Activated T-cell treated with anti-CD3 and anti-CD28 coated beads, Interleukin-2, amount 50 U/mL, for 4 hours (primary cell): ENCODE measurements at regions not wholly inside any gene's neighbourhood (a gene's known extent, or its start where the extent isn't known, plus 50 kb on each side); places are given as distances from the start of the nearest gene placed in this dataset.

Source experiments
- ATAC-seq, 2 donors: fragments of 200-7000 bp; cut with Tn5 transposase; one replicate each; pipeline ENCODE4 v1.10.0; 2021
- DNase-seq: peaks from one replicate; pipeline ENCODE4 v3.0.0-alpha.2; 2020
- H3K27me3 Mint-ChIP-seq: one replicate; pipeline ENCODE4 v1.8.0; 2021; ENCODE audit warnings: low read depth, mixed read lengths
- H3K36me3 Mint-ChIP-seq: one replicate; pipeline ENCODE4 v1.8.0; 2022; ENCODE audit warnings: mixed read lengths; ENCODE audit not compliant: insufficient read depth
- H3K4me1 Mint-ChIP-seq: one replicate; pipeline ENCODE4 v1.8.0; 2021; ENCODE audit warnings: low read depth, mixed read lengths
- H3K4me3 Mint-ChIP-seq: one replicate; pipeline ENCODE4 v1.8.0; 2021; ENCODE audit warnings: mild to moderate bottlenecking, moderate library complexity, mixed read lengths
- H3K9me3 Mint-ChIP-seq: one replicate; pipeline ENCODE4 v1.8.0; 2021; ENCODE audit warnings: mixed read lengths

GRCh38 chr1:221886743-221887414 lies 145.0 kb upstream of the DUSP10 start:
- no peaks in the 10 kb centered on the region for H3K9me3 Mint-ChIP-seq
- no peaks in the 10 kb centered on the region for H3K36me3 Mint-ChIP-seq
- H3K4me3 Mint-ChIP-seq = no peak overlapping the region
- DNase-seq (no peak), ATAC-seq (peak in 1 of 2 donors; percentile 37)
- H3K4me1 Mint-ChIP-seq = no peaks in the 10 kb centered on the region
- no peaks in the 10 kb centered on the region for H3K27me3 Mint-ChIP-seq

GRCh38 chr1:221886311-221886710 lies 144.4 kb upstream of the DUSP10 start:
- Mint-ChIP-seq H3K4me3 (no peak overlapping the region), H3K27me3 (no peaks in the 10 kb centered on the region), H3K9me3 (no peaks in the 10 kb centered on the region), H3K4me1 (no peaks in the 10 kb centered on the region), H3K36me3 (no peaks in the 10 kb centered on the region)
- DNase-seq (no peak), ATAC-seq (no peak)

- H3K27me3 Mint-ChIP-seq = no peaks in the 10 kb centered on the region
- H3K4me1 Mint-ChIP-seq = no peaks in the 10 kb centered on the region
- no peaks in the 10 kb centered on the region for H3K36me3 Mint-ChIP-seq
- H3K9me3 Mint-ChIP-seq = no peaks in the 10 kb centered on the region
- no peak overlapping the region for H3K4me3 Mint-ChIP-seq
- no peak for ATAC-seq
- DNase-seq = no peak
Measured at GRCh38 chr1:221884821-221885220, 142.9 kb upstream of the DUSP10 start.

- ATAC-seq (peak in 1 of 2 donors; percentile 14), DNase-seq (no peak)
- Mint-ChIP-seq H3K4me1 (no peaks in the 10 kb centered on the region), H3K4me3 (no peak overlapping the region), H3K9me3 (no peaks in the 10 kb centered on the region), H3K27me3 (peaks cover 3% of the 10 kb centered on the region), H3K36me3 (no peaks in the 10 kb centered on the region)
Measured at GRCh38 chr1:221881805-221882581, 140.1 kb upstream of the DUSP10 start.

- H3K4me1 Mint-ChIP-seq = no peaks in the 10 kb centered on the region
- DNase-seq = no peak
- H3K4me3 Mint-ChIP-seq = no peak overlapping the region
- no peaks in the 10 kb centered on the region for H3K36me3 Mint-ChIP-seq
- H3K9me3 Mint-ChIP-seq = no peaks in the 10 kb centered on the region
- peaks cover 3% of the 10 kb centered on the region for H3K27me3 Mint-ChIP-seq
- ATAC-seq = no peak
Measured at GRCh38 chr1:221880182-221880581, 138.3 kb upstream of the DUSP10 start.

- peak; percentile 90 for ATAC-seq
- H3K4me3 Mint-ChIP-seq = no peak overlapping the region
- H3K36me3 Mint-ChIP-seq = no peaks in the 10 kb centered on the region
- H3K27me3 Mint-ChIP-seq = peaks cover 3% of the 10 kb centered on the region
- no peaks in the 10 kb centered on the region for H3K9me3 Mint-ChIP-seq
- no peak for DNase-seq
- no peaks in the 10 kb centered on the region for H3K4me1 Mint-ChIP-seq
Measured at GRCh38 chr1:221878134-221878533, 136.2 kb upstream of the DUSP10 start.

- no peaks in the 10 kb centered on the region for H3K4me1 Mint-ChIP-seq
- peaks cover 3% of the 10 kb centered on the region for H3K27me3 Mint-ChIP-seq
- no peak overlapping the region for H3K4me3 Mint-ChIP-seq
- no peak for DNase-seq
- H3K9me3 Mint-ChIP-seq = no peaks in the 10 kb centered on the region
- H3K36me3 Mint-ChIP-seq = no peaks in the 10 kb centered on the region
- ATAC-seq = no peak
Measured at GRCh38 chr1:221877311-221877710, 135.4 kb upstream of the DUSP10 start.

- Mint-ChIP-seq H3K36me3 (no peaks in the 10 kb centered on the region), H3K4me3 (no peak overlapping the region), H3K4me1 (no peaks in the 10 kb centered on the region), H3K9me3 (no peaks in the 10 kb centered on the region), H3K27me3 (peaks cover 3% of the 10 kb centered on the region)
- DNase-seq (no peak), ATAC-seq (no peak)
Measured at GRCh38 chr1:221875004-221875330, 133.1 kb upstream of the DUSP10 start.

GRCh38 chr1:221874285-221875003 lies 132.6 kb upstream of the DUSP10 start:
- no peak overlapping the region for H3K4me3 Mint-ChIP-seq
- ATAC-seq = no peak

GRCh38 chr1:221873673-221874072 lies 131.8 kb upstream of the DUSP10 start:
- no peak for DNase-seq
- no peaks in the 10 kb centered on the region for H3K4me1 Mint-ChIP-seq
- no peaks in the 10 kb centered on the region for H3K27me3 Mint-ChIP-seq
- ATAC-seq = no peak
- H3K4me3 Mint-ChIP-seq = no peak overlapping the region
- H3K36me3 Mint-ChIP-seq = no peaks in the 10 kb centered on the region
- no peaks in the 10 kb centered on the region for H3K9me3 Mint-ChIP-seq

More at GRCh38 chr1:221874285-221875003, 132.6 kb upstream of the DUSP10 start:
- DNase-seq = no peak
- Mint-ChIP-seq H3K36me3 (no peaks in the 10 kb centered on the region), H3K27me3 (peaks cover 2% of the 10 kb centered on the region), H3K9me3 (no peaks in the 10 kb centered on the region), H3K4me1 (no peaks in the 10 kb centered on the region)

GRCh38 chr1:221871056-221871455 lies 129.2 kb upstream of the DUSP10 start:
- Mint-ChIP-seq H3K9me3 (no peaks in the 10 kb centered on the region), H3K36me3 (no peaks in the 10 kb centered on the region), H3K4me1 (no peaks in the 10 kb centered on the region), H3K27me3 (no peaks in the 10 kb centered on the region), H3K4me3 (no peak overlapping the region)
- ATAC-seq (no peak), DNase-seq (no peak)

GRCh38 chr1:221869779-221870178 lies 127.9 kb upstream of the DUSP10 start:
- no peaks in the 10 kb centered on the region for H3K36me3 Mint-ChIP-seq
- no peaks in the 10 kb centered on the region for H3K27me3 Mint-ChIP-seq
- H3K4me1 Mint-ChIP-seq = no peaks in the 10 kb centered on the region
- H3K9me3 Mint-ChIP-seq = no peaks in the 10 kb centered on the region
- no peak overlapping the region for H3K4me3 Mint-ChIP-seq
- ATAC-seq (no peak), DNase-seq (no peak)

- Mint-ChIP-seq H3K4me1 (no peaks in the 10 kb centered on the region), H3K9me3 (no peaks in the 10 kb centered on the region), H3K4me3 (no peak overlapping the region), H3K27me3 (no peaks in the 10 kb centered on the region), H3K36me3 (no peaks in the 10 kb centered on the region)
- no peak for ATAC-seq
- no peak for DNase-seq
Measured at GRCh38 chr1:221868593-221869303, 126.9 kb upstream of the DUSP10 start.

- H3K4me3 Mint-ChIP-seq = no peak overlapping the region
- no peak for DNase-seq
- H3K4me1 Mint-ChIP-seq = no peaks in the 10 kb centered on the region
- H3K27me3 Mint-ChIP-seq = no peaks in the 10 kb centered on the region
- ATAC-seq = no peak
- H3K36me3 Mint-ChIP-seq = no peaks in the 10 kb centered on the region
- no peaks in the 10 kb centered on the region for H3K9me3 Mint-ChIP-seq
Measured at GRCh38 chr1:221867003-221867402, 125.1 kb upstream of the DUSP10 start.
